Ishikawa (cell line): ENCODE measurements at regions not wholly inside any gene's neighbourhood (a gene's known extent, or its start where the extent isn't known, plus 50 kb on each side); places are given as distances from the start of the nearest gene placed in this dataset.

Source experiments
- CEBPB ChIP-seq: IDR thresholded peaks from 2 replicates; pipeline ENCODE4 v1.6.1; 2012
- CREB1 ChIP-seq: IDR thresholded peaks from 2 replicates; pipeline ENCODE4 v1.6.1; 2012; ENCODE audit warnings: low read depth
- EGR1 ChIP-seq: IDR thresholded peaks from 2 replicates; pipeline ENCODE4 v1.6.1; 2012
- EP300 ChIP-seq: IDR thresholded peaks from 2 replicates; pipeline ENCODE4 v1.6.1; 2012; ENCODE audit warnings: borderline replicate concordance
- FOXM1 ChIP-seq: IDR thresholded peaks from 2 replicates; pipeline ENCODE4 v1.6.1; 2012; ENCODE audit warnings: low read depth, borderline replicate concordance
- MAX ChIP-seq: IDR thresholded peaks from 2 replicates; pipeline ENCODE4 v1.6.1; 2012
- NFIC ChIP-seq: IDR thresholded peaks from 2 replicates; pipeline ENCODE4 v1.6.1; 2012
- RAD21 ChIP-seq: IDR thresholded peaks from 2 replicates; pipeline ENCODE4 v1.6.1; 2012; ENCODE audit warnings: low read depth
- REST ChIP-seq: IDR thresholded peaks from 2 replicates; pipeline ENCODE4 v1.6.1; 2012; ENCODE audit warnings: low read depth, mild to moderate bottlenecking
- TAF1 ChIP-seq: IDR thresholded peaks from 2 replicates; pipeline ENCODE4 v1.6.1; 2012; ENCODE audit warnings: low read depth, mild to moderate bottlenecking
- TCF12 ChIP-seq: IDR thresholded peaks from 2 replicates; pipeline ENCODE4 v1.6.1; 2012; ENCODE audit warnings: low read depth
- TEAD4 ChIP-seq: IDR thresholded peaks from 2 replicates; pipeline ENCODE4 v1.6.1; 2012
- USF1 ChIP-seq: IDR thresholded peaks from 2 replicates; pipeline ENCODE4 v1.6.1; 2012
- YY1 ChIP-seq: IDR thresholded peaks from 2 replicates; pipeline ENCODE4 v1.6.1; 2012; ENCODE audit warnings: low read depth
- ZBTB7A ChIP-seq: IDR thresholded peaks from 2 replicates; pipeline ENCODE4 v1.6.1; 2012; ENCODE audit warnings: low read depth

- TF ChIP-seq CEBPB (no peak), TAF1 (no peak), REST (no peak), CREB1 (no peak), EGR1 (no peak), ZBTB7A (no peak), YY1 (no peak), FOXM1 (no peak), EP300 (no peak), NFIC (no peak), MAX (no peak), TEAD4 (no peak), RAD21 (no peak), TCF12 (no peak), USF1 (no peak)
Measured at GRCh38 chr14:56918849-56919574, 108.7 kb upstream of the OTX2 start.

- TF ChIP-seq EP300 (no peak), TCF12 (no peak), EGR1 (no peak), RAD21 (no peak), MAX (no peak), TEAD4 (no peak), TAF1 (no peak), ZBTB7A (no peak), CEBPB (no peak), USF1 (no peak), CREB1 (no peak), YY1 (no peak), REST (no peak), FOXM1 (no peak), NFIC (no peak)
Measured at GRCh38 chr14:56905282-56905681, 95.0 kb upstream of the OTX2 start.

GRCh38 chr14:56903304-56903969 lies 93.2 kb upstream of the OTX2 start:
- TF ChIP-seq TCF12 (no peak), TAF1 (no peak), TEAD4 (no peak), USF1 (no peak), EGR1 (no peak), EP300 (no peak), CREB1 (no peak), CEBPB (no peak), MAX (no peak), YY1 (no peak), REST (no peak), FOXM1 (no peak), NFIC (no peak), ZBTB7A (no peak), RAD21 (no peak)
